ENCODE measurements at regions not wholly inside any gene's neighbourhood (a gene's known extent, or its start where the extent isn't known, plus 50 kb on each side); places are given as distances from the start of the nearest gene placed in this dataset.

DNA sequence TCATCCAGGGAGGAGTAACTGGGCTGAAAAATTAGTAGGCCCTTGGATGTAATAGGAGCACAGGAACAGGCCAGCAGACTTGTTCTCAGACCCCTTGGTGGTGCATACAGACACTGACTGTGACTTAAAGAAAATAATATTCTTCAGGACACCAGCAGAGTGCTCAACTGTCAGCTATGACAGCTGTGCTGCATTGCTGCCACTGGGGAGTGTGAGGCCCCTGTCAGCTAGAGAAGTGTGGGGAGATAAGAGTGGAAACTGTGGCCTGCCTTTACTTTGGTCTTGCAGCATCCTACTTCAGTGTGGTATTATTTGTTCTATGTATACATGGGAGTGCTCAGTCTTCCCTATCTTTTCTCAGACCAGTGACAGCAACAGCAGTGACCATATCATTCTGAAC, 203.2 kb upstream of the KDM5D start:
- H3K79me2 ChIP-seq (ENCODE audit: insufficient read depth, low read length), result no peaks in the 10 kb centered on the region; the same call in 1 of the 2 replicates
- H3K4me2 ChIP-seq (ENCODE audit: low read length), result no peak overlapping the region
- H4K20me1 ChIP-seq (ENCODE audit: insufficient read depth, low read length), result no peaks in the 10 kb centered on the region
- H3K9ac ChIP-seq (ENCODE audit: low read length), result no peak overlapping the region
- no peaks in the 10 kb centered on the region for H3K27me3 ChIP-seq (ENCODE audit: insufficient read depth, low read length)
- TF ChIP-seq, protein P1, sequence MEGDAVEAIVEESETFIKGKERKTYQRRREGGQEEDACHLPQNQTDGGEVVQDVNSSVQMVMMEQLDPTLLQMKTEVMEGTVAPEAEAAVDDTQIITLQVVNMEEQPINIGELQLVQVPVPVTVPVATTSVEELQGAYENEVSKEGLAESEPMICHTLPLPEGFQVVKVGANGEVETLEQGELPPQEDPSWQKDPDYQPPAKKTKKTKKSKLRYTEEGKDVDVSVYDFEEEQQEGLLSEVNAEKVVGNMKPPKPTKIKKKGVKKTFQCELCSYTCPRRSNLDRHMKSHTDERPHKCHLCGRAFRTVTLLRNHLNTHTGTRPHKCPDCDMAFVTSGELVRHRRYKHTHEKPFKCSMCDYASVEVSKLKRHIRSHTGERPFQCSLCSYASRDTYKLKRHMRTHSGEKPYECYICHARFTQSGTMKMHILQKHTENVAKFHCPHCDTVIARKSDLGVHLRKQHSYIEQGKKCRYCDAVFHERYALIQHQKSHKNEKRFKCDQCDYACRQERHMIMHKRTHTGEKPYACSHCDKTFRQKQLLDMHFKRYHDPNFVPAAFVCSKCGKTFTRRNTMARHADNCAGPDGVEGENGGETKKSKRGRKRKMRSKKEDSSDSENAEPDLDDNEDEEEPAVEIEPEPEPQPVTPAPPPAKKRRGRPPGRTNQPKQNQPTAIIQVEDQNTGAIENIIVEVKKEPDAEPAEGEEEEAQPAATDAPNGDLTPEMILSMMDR (IDR thresholded peaks at IDR 0.05; ENCODE audit: low read length), result no peak
- TF ChIP-seq EZH2 (IDR thresholded peaks at IDR 0.05; ENCODE audit: borderline replicate concordance, low read length), result no peak
- no peak overlapping the region for H3K27ac ChIP-seq (ENCODE audit: low read depth, low read length, poor library complexity, severe bottlenecking)
- no peaks in the 10 kb centered on the region for H3K36me3 ChIP-seq (ENCODE audit: insufficient read depth, low read length)
- H3K4me1 ChIP-seq (ENCODE audit: insufficient read depth, low read length, severe bottlenecking), result no peaks in the 10 kb centered on the region
- H2AFZ ChIP-seq (ENCODE audit: low read length), result no peak overlapping the region
- H3K9me2 ChIP-seq (ENCODE audit: low read depth, low read length), result no peaks in the 10 kb centered on the region
- no peak overlapping the region for H3K4me3 ChIP-seq (ENCODE audit: low read depth, low read length, poor library complexity, severe bottlenecking)
- no peaks in the 10 kb centered on the region for H3F3A ChIP-seq (ENCODE audit: insufficient read depth, low read length)
- no peaks in the 10 kb centered on the region for H3K9me3 ChIP-seq (ENCODE audit: low read length)

DNA sequence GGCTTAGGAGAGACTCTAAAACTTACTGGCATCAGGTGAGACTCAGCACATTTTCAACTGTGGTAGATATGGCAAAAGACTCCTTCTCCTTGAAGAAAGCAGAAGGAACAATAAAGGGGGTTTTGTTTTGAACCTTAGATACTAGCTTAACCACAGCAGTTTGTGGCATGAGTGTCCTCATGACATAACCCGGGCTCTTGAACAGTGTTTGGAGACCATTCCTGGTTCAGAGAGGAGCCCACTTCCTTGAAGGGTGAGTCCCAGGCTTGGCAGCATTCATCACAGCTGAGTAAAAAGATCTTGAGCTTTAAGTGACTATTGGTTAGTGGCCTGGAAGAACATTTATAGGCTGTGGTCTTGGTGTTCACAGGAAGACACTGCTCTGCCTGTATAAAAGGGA, 154.5 kb upstream of the KDM5D start:
- Histone ChIP-seq H3K4me2 (ENCODE audit: low read length) (no peak overlapping the region), H3K27ac (ENCODE audit: low read depth, low read length, poor library complexity, severe bottlenecking) (no peak overlapping the region), H3K4me3 (ENCODE audit: low read depth, low read length, poor library complexity, severe bottlenecking) (no peak overlapping the region), H3K9ac (ENCODE audit: low read length) (no peak overlapping the region), H4K20me1 (ENCODE audit: insufficient read depth, low read length) (no peaks in the 10 kb centered on the region), H3K27me3 (ENCODE audit: insufficient read depth, low read length) (no peaks in the 10 kb centered on the region), H3K9me3 (ENCODE audit: low read length) (no peaks in the 10 kb centered on the region), H3K4me1 (ENCODE audit: insufficient read depth, low read length, severe bottlenecking) (no peaks in the 10 kb centered on the region), H3K9me2 (ENCODE audit: low read depth, low read length) (no peaks in the 10 kb centered on the region), H3K79me2 (ENCODE audit: insufficient read depth, low read length) (no peaks in the 10 kb centered on the region), H3F3A (ENCODE audit: insufficient read depth, low read length) (no peaks in the 10 kb centered on the region), H3K36me3 (ENCODE audit: insufficient read depth, low read length) (no peaks in the 10 kb centered on the region), H2AFZ (ENCODE audit: low read length) (no peak overlapping the region)
- TF ChIP-seq, protein P1 (IDR thresholded peaks at IDR 0.05; ENCODE audit: low read length), result no peak
- TF ChIP-seq EZH2 (IDR thresholded peaks at IDR 0.05; ENCODE audit: borderline replicate concordance, low read length), result no peak

DNA sequence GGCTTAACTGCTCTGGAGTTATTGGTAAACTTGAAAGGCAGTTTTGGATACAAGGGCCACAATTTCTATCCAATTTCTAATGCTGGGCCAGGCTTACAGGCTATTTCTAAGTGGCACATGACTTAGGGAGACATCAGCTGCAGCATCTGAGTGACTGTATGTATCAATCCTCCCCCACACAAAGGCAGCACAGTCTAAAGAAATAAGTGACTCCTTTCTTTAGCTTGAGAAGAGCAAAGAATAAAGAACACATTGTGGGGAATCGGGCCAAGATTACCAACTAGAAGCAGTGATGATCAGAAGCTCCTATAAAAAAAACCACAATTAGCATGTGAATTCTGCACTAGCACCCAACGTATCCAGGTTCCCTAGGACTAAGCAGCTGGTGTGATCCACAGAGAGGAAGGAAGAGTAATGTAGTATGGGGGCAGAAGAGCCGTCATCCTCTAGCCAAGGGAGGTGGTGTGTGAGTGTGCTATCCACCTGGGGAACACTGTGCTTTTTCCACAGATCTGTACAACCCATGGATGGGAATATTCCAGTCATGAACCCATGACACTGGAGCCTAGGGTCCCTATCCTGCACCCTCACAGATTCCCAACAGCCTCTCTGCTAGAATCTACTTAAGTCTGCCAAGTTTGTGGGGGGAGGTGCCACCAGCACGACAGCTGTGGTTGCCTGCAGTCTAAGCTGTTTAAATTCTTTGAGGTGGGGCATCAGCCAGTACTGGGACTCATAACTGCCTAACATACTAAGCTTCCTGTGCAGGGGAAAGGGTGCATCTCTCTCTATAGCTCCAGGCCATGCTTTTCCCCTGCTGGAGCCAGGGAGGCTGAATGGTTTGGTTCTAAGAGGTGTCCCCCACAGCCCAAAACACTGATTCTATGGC, 147.8 kb upstream of the KDM5D start:
- H3K4me2 ChIP-seq (ENCODE audit: low read length), result no peak overlapping the region
- no peak overlapping the region for H2AFZ ChIP-seq (ENCODE audit: low read length)
- H3K36me3 ChIP-seq (ENCODE audit: insufficient read depth, low read length), result no peaks in the 10 kb centered on the region
- no peaks in the 10 kb centered on the region for H3F3A ChIP-seq (ENCODE audit: insufficient read depth, low read length)
- H4K20me1 ChIP-seq (ENCODE audit: insufficient read depth, low read length), result no peaks in the 10 kb centered on the region
- no peaks in the 10 kb centered on the region for H3K9me3 ChIP-seq (ENCODE audit: low read length)
- H3K4me1 ChIP-seq (ENCODE audit: insufficient read depth, low read length, severe bottlenecking), result no peaks in the 10 kb centered on the region
- TF ChIP-seq EZH2 (IDR thresholded peaks at IDR 0.05; ENCODE audit: borderline replicate concordance, low read length), result no peak
- TF ChIP-seq, protein P1 (IDR thresholded peaks at IDR 0.05; ENCODE audit: low read length), result no peak
- no peak overlapping the region for H3K4me3 ChIP-seq (ENCODE audit: low read depth, low read length, poor library complexity, severe bottlenecking)
- no peak overlapping the region for H3K9ac ChIP-seq (ENCODE audit: low read length)
- no peaks in the 10 kb centered on the region for H3K27me3 ChIP-seq (ENCODE audit: insufficient read depth, low read length)
- no peaks in the 10 kb centered on the region for H3K79me2 ChIP-seq (ENCODE audit: insufficient read depth, low read length)
- no peaks in the 10 kb centered on the region for H3K9me2 ChIP-seq (ENCODE audit: low read depth, low read length)
- no peak overlapping the region for H3K27ac ChIP-seq (ENCODE audit: low read depth, low read length, poor library complexity, severe bottlenecking)

Data from OCI-LY1 (cell line).